Skeletal muscle cell (primary cell): ENCODE measurements at regions not wholly inside any gene's neighbourhood (a gene's known extent, or its start where the extent isn't known, plus 50 kb on each side); places are given as distances from the start of the nearest gene placed in this dataset.

Experiments
- DNase-seq: peaks from one replicate; pipeline ENCODE4 v3.0.0-alpha.2; 2010; ENCODE audit warnings: low read depth
- H3K4me3 ChIP-seq: 2 replicates; pipeline ENCODE4 v1.5.1; 2011; ENCODE audit warnings: low read depth, mild to moderate bottlenecking, control low read depth, low read length, moderate library complexity

DNA sequence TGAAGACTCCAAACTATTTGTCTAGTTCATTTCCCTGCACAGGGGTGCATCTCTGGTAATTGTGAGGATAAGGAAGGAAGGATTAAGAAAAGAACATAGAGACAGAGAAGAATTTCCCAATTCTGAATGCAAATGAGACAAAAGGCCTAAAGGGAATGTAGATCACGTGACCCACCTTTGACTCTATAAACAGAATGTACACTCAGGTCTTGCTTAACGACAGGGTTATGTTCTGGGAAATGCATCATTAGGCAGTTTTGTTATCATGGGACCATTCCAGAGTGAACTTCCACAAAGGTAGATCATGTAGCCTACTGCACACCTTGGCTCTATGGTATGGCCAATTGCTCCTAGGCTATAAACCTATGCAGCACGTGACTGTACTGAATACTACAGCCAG lies 252.3 kb upstream of the ZP4 start:
- no peak overlapping the region for H3K4me3 ChIP-seq
- no peak for DNase-seq

DNA sequence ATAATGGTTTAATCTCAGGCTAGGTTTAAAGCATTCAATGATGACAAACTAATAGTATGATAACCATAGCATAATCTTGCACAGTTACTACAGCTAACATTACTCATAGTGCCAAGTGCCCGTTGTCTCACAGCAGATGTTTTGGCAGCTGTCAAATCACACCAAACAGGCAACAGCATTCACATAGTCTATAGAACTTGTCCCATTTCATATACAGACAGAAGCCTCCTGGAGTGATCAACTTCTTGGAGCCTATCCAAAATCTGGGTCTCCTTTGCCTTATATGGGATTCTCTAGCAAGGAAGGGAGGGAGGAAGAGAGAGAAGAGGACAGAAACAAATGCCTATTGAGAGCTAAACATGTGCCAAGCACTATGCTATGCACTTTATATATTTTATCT lies 250.6 kb upstream of the ZP4 start:
- no peak overlapping the region for H3K4me3 ChIP-seq
- DNase-seq, result peak; percentile 14

DNA sequence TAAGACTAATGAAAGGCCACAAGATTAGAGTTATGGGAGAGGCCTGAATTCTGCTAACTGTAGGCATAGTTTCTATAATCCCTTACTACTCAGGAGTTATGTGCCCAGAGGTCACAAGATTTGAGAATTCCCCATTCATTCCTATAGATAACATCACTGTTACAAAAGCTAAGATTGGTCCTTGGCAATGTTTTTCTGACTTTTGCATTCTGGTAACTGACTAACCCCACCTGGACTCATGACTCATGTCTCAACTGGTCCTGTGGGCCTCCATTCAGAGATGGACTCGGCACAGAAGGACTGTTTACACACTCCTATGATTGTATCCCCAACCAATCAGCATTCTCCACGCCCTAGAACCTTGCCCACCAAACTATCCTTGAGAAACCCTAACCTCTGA lies 249.0 kb upstream of the ZP4 start:
- DNase-seq, result no peak
- H3K4me3 ChIP-seq, result no peak overlapping the region

DNA sequence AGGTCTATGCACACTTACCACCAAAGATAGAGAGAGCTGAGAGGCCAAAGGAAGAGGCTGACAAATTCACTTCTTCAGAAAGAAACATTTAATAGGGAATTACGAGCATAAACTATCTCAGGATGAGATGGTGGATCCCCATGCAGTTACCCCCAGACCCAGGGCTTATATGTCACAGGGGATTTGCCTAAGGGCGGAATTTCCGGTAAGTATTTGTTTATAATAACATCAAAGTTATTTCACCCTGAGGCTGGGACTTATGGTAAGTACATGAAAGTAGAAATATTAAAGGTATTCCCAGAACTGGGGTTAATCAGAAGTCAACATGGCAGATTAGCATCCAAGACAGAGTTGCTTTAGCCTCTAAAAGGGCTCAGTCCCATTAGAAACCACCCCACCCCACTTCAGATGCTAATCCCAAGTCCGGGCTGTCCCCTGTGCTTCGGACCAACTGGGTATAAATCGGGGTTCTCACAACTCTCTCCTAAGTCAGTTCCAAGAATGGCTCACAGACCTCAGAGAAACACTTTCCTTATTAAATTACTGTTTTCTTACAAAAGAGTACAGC lies 247.4 kb upstream of the ZP4 start:
- DNase-seq, result no peak
- no peak overlapping the region for H3K4me3 ChIP-seq

- no peak for DNase-seq
- H3K4me3 ChIP-seq, result no peak overlapping the region
Observed at GRCh38 chr1:238135708-238136664, 245.3 kb upstream of the ZP4 start.

DNA sequence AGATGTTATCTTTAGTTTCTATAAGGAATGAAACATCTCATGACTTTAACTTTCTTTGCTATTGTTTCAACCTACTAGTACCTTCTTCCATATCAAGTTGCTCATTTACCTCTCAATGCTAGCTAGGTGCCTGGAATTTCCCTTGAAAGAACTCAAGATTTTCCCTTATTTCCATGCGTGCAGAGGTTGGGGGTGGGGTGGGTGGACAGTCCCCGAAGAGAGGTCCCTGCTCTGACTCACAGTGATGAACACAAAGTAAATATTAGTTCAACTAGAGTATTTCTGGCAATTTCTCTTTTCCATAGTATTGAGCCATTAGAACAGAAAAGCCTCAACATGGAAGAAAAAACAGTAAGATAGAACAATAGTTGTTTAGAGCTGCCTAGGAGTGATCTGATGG lies 239.0 kb upstream of the ZP4 start:
- H3K4me3 ChIP-seq, result no peak overlapping the region
- no peak for DNase-seq

DNA sequence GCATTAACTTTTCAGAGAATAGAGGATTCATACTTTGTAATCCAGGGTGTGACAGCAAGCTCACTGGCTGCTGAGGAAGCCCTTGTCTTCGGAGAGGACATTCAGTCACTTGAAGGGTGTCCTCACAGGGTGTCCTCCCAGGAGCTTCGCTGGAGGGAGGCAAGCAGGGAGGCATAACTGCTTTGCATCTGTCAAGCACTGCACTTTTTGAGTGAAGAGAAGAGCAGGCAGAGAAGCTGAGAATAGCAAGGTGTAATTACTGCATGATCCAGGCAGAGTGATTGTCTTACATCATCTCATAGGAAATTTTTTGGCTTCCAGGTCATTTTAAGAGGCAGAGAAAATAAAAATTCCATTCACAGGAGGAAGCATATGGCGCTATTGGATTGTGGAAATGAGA lies 232.5 kb upstream of the ZP4 start:
- no peak for DNase-seq
- H3K4me3 ChIP-seq, result no peak overlapping the region

GRCh38 chr1:238119861-238120260 lies 229.1 kb upstream of the ZP4 start:
- no peak for DNase-seq

DNA sequence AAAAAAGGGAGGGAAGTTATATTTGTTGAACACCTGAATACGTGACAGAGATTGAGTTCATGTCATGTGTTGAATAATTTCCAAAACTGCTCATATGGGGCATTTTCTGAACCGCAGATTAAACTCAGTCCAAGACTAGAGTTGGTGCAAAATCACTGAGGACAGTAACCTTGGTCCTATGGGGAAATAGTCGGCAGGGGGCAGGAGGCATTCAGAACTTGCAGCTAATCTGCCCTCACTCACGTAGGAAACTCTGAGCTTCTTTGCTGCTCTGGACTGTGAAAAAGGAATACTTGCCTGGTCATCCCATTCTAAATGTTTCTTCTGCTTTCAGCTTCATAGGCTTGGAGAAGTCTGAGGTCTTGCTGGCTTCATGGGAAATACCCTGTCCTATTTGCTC lies 228.3 kb upstream of the ZP4 start:
- no peak overlapping the region for H3K4me3 ChIP-seq
- no peak for DNase-seq

More at GRCh38 chr1:238119861-238120260, 229.1 kb upstream of the ZP4 start:
- H3K4me3 ChIP-seq, result no peak overlapping the region

DNA sequence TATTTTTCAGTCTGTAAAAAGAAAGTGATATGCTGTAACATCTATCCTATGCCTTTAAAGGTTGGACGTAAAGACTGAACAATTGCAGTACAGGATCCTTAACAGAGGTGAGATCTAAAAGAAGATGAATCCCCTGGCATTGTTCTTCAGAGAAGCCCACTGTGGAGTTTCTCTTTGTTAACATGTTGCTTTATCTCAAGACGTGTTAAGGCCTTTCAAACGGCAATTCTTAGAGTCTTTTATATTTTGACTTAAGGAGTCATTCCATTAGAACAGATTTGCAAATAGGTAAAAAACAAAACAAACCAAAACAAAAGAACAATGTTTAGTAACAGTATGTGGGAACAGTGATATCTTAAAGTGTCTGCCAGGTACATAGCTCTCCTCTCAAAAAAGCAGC lies 225.1 kb upstream of the ZP4 start:
- no peak for DNase-seq

DNA sequence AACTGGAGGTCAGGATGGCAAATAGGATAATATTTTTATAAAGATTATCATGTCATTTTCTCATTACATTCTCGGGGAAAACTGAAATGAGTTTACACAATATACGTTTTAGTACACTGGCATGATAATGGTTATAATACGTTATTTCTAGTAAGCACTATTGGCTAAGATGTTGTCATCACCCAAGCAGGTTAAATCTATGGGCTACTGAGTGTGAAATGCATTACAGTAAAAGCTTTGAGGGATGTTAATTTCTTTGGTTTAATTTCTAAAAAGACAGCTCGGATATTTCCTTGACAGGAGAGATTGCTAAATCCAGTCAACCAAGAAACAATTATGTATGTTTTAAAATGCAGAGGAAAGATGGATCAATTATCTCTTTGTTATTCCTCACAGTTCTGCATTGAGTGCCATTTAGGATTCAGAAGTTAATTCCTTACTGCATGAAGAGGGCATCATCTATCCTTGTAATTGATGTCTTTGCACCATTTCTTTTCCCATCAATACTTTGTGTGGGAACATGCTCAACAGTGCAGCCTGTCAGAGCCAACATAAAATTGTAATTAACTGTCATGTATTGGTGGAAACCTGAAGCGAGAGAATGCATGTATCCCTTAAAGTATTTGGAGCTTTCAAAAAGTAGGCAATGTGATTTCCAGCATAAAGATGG lies 222.4 kb upstream of the ZP4 start:
- DNase-seq, result no peak
- H3K4me3 ChIP-seq, result no peak overlapping the region

More for the DNA sequence above, 225.1 kb upstream of the ZP4 start:
- no peak overlapping the region for H3K4me3 ChIP-seq

DNA sequence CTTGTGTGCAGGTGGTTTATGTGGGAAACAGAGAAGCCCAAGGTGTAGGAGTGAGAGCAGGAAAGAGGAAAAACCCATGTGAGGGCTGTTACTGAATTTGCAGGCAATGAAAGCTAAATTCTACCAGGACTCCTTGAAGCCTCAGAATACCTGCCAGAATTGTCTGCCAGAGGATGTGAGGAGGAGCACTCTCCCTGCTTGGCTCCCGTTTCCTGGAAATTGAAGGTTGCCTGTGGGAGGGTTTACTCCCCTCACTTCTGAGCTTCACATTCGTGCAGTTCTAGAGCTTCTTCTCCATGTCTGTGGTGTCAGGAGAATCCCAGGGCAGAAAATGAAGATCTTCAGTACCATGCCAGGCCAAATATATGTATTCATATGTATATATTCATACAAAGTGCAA lies 220.8 kb upstream of the ZP4 start:
- no peak for DNase-seq
- H3K4me3 ChIP-seq, result no peak overlapping the region

GRCh38 chr1:238111081-238111480 lies 220.4 kb upstream of the ZP4 start:
- no peak for DNase-seq
- no peak overlapping the region for H3K4me3 ChIP-seq

- no peak overlapping the region for H3K4me3 ChIP-seq
- no peak for DNase-seq
Observed at GRCh38 chr1:238108417-238108816, 217.7 kb upstream of the ZP4 start.

- H3K4me3 ChIP-seq, result no peak overlapping the region
- no peak for DNase-seq
Observed at GRCh38 chr1:238107322-238107721, 216.6 kb upstream of the ZP4 start.

- no peak overlapping the region for H3K4me3 ChIP-seq
- no peak for DNase-seq
Observed at GRCh38 chr1:238104752-238105151, 214.0 kb upstream of the ZP4 start.

GRCh38 chr1:238101923-238102322 lies 211.2 kb upstream of the ZP4 start:
- no peak overlapping the region for H3K4me3 ChIP-seq
- no peak for DNase-seq

DNA sequence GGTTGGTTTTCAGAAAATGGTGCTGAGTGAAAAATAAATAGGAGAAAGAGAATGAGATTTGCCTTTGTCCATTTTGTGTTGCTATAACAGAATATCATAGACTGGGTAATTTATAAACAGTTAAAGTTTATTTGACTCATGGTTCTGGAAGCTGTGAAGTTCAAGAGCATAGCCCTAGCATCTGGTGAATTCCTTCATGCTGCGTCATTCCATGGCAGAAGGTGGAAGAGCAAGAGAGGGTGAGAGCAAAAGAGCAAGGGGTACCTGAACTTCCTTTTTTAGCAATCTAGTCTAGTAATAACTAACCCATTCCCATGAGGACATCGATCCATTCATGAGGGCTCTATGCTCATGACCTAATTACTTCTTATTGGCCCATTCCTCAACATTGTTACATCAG lies 209.1 kb upstream of the ZP4 start:
- H3K4me3 ChIP-seq, result no peak overlapping the region
- DNase-seq, result no peak

GRCh38 chr1:238089615-238090014 lies 198.9 kb upstream of the ZP4 start:
- H3K4me3 ChIP-seq, result no peak overlapping the region
- no peak for DNase-seq

DNA sequence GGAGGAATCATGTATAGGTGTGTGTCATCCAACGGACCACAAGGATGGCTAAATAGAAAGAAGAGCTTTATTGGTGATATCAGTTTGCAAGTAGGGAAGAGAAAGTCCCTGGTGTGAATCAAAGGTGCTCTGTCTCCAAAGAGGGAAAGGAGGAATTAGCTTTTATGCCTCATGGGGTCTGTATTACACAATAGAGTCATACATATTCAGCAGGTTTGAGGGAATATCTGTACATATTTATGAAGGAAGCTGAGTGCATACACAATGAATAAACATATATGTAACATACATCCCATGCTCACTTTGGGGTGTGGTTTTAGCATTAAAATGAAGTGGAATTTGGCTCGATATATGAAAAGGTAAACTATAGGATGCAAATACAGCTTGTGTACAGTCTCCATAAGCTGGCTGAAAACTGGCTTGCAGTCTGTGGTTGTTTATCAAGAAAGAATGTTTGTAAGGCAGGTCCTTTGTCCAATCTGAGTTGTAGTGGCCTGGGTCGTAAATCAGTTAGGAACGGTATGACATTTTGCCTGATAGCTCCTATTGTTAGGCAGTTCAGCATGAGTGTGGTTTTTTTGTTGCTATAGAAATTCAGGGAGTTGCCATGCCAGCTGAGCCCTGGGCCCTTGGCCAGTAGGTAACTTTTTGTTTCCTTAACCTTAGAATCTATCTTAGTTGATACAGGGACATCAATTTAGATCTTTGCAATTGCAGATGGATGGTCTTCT lies 198.0 kb upstream of the ZP4 start:
- H3K4me3 ChIP-seq, result no peak overlapping the region
- no peak for DNase-seq
